Calu3 (cell line): ENCODE measurements at regions not wholly inside any gene's neighbourhood (a gene's known extent, or its start where the extent isn't known, plus 50 kb on each side); places are given as distances from the start of the nearest gene placed in this dataset.
"Not testable (repeated sequence)": the region's sequence is repeated elsewhere in the genome, so short reads cannot be mapped to it uniquely, and the experiment has no call there.

Source experiments
- BruUV-seq: library from RNA; stranded (reverse); fragments of 400-500 nt; replicated peaks from 2 replicates; lab custom pipeline; 2021; lab: Mats Ljungman, UMichigan
- CTCF ChIA-PET: fragments of 300-600 bp; sonication (Branson Sonifier 250); formaldehyde crosslinking; loops from one replicate; lab custom pipeline; 2022; ENCODE audit warnings: antibody characterized with exemption; lab: Charles Lee
- DNase-seq: peaks from one replicate; pipeline ENCODE4 v3.0.0; 2022
- H3K27ac Mint-ChIP-seq: one replicate; pipeline ENCODE4 v1.8.0; 2022; ENCODE audit warnings: mixed read lengths; ENCODE audit not compliant: unreplicated experiment
- H3K27me3 Mint-ChIP-seq: one replicate; pipeline ENCODE4 v1.8.0; 2022; ENCODE audit warnings: mixed read lengths; ENCODE audit not compliant: unreplicated experiment
- H3K36me3 Mint-ChIP-seq: one replicate; pipeline ENCODE4 v1.8.0; 2022; ENCODE audit warnings: mild to moderate bottlenecking, moderate library complexity, mixed read lengths; ENCODE audit not compliant: insufficient read depth, unreplicated experiment
- H3K4me1 Mint-ChIP-seq: one replicate; pipeline ENCODE4 v1.8.0; 2022; ENCODE audit warnings: mild to moderate bottlenecking, low read depth, mixed read lengths; ENCODE audit not compliant: unreplicated experiment
- H3K4me3 Mint-ChIP-seq: one replicate; pipeline ENCODE4 v1.8.0; 2022; ENCODE audit warnings: mild to moderate bottlenecking, low read depth, moderate library complexity, mixed read lengths; ENCODE audit not compliant: unreplicated experiment
- H3K9me3 Mint-ChIP-seq: one replicate; pipeline ENCODE4 v1.8.0; 2022; ENCODE audit warnings: low read depth, mixed read lengths; ENCODE audit not compliant: unreplicated experiment
- intact Hi-C: fragments of 100-400 bp; cut with micrococcal nuclease; formaldehyde crosslinking; loops from one replicate; pipeline ENCODE4 v1.10.0; 2022; ENCODE audit not compliant: unreplicated experiment
- TF ChIP-seq, protein P1 (sequence below): fragments of 200-600 bp; IDR thresholded peaks from one replicate; pipeline ENCODE4 v1.8.0; 2022; ENCODE audit warnings: antibody characterized with exemption; ENCODE audit not compliant: unreplicated experiment

DNA sequence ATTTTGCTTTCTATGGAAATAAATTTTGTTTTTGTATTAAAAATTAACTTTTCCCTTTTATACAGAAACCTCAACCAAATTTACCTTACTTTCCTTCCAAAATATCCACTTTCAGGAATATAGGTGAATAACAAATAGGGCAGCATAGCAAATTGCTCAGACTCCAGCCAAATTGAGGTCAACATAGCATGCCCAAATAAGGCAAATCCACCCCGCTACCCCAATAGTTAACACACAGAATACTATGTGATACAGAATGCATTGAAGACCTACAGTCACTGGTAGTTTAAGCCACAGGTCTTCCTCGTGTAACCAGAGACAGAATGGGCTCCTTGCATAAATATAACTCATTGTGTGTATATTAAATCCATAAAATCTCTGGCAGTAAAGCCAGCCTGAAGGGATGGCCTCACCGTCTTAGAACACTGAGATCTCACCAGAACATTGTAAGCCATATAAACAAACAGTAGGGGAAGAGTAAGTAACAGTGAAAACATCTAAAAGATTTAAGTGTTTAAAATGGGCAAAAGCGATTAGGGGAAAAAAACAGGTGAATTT lies 72.2 kb downstream of the PMAIP1 start:
- Mint-ChIP-seq H3K9me3 (no peaks in the 10 kb centered on the region), H3K27me3 (no peaks in the 10 kb centered on the region), H3K27ac (no peak overlapping the region), H3K4me3 (no peak overlapping the region), H3K36me3 (no peaks in the 10 kb centered on the region), H3K4me1 (no peaks in the 10 kb centered on the region)
- CTCF ChIA-PET = no interaction called here
- BruUV-seq = no TSS peak
- intact Hi-C loops = no loop called here
- TF ChIP-seq, protein P1, sequence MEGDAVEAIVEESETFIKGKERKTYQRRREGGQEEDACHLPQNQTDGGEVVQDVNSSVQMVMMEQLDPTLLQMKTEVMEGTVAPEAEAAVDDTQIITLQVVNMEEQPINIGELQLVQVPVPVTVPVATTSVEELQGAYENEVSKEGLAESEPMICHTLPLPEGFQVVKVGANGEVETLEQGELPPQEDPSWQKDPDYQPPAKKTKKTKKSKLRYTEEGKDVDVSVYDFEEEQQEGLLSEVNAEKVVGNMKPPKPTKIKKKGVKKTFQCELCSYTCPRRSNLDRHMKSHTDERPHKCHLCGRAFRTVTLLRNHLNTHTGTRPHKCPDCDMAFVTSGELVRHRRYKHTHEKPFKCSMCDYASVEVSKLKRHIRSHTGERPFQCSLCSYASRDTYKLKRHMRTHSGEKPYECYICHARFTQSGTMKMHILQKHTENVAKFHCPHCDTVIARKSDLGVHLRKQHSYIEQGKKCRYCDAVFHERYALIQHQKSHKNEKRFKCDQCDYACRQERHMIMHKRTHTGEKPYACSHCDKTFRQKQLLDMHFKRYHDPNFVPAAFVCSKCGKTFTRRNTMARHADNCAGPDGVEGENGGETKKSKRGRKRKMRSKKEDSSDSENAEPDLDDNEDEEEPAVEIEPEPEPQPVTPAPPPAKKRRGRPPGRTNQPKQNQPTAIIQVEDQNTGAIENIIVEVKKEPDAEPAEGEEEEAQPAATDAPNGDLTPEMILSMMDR = no peak
- no peak for DNase-seq

DNA sequence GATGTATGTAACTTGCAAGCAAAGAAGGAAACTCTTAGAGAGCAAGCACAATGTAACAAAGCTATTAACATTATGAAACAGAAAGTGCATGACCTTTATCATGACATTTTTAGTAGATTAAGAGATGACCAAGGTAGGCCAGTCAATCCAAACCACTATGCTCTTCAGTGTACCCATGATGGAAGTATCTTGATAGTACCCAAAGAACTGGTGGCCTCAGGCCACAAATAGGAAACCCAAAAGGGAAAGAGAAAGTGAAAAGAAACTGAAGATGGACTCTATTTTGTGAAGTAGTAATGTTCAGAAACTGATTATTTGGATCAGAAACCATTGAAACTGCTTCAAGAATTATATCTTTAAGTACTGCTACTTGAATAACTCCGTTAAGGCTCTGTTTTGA lies 71.3 kb downstream of the PMAIP1 start:
- H3K36me3 Mint-ChIP-seq, CTCF ChIA-PET, H3K27ac Mint-ChIP-seq, H3K27me3 Mint-ChIP-seq, intact Hi-C loops, BruUV-seq, H3K9me3 Mint-ChIP-seq, DNase-seq, H3K4me3 Mint-ChIP-seq, H3K4me1 Mint-ChIP-seq: not testable (repeated sequence)

DNA sequence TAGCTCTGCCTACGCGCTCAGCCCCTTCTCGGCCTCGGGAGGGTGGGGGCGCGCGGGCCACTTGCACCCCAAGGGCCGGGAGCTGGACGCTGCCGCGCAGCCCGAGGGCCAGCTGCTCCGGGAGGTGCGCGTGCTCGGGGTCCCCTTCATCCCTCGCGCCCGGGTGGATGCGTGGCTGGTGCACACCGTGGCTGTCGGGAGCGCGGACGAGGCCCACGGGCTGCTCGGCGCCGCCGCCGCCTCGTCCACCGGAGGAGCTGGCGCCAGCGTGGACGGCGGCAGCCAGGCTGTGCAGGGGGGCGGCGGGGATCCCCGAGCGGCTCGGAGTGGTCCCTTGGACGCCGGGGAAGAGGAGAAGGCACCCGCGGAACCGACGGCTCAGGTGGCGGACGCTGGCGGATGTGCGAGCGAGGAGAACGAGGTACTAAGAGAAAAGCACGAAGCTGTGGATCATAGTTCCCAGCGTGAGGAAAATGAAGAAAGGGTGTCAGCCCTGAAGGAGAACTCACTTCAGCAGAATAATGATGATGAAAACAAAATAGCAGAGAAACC lies 69.8 kb downstream of the PMAIP1 start:
- H3K27me3 Mint-ChIP-seq, intact Hi-C loops, CTCF ChIA-PET: not testable (repeated sequence)

DNA sequence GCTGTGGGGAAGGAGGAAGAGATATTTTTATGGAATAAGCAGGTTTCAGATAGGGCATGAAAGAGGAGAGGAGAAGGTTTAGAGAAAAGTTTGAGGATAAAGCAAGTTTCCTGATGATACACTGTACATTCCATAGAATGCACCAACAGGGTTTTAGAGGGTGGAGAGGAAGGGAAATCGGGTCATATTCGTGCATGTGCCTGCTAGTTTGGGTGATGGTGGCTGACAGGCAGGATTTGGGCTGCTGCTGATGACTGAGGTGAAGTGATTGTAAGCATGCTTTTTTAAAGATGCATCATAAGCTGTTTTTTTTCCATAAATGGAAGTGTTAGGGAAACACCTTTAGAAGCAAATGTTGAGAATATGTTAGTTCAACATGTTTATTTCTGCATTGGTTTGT lies 68.8 kb downstream of the PMAIP1 start:
- intact Hi-C loops = no loop called here
- Mint-ChIP-seq H3K27me3 (no peaks in the 10 kb centered on the region), H3K36me3 (no peaks in the 10 kb centered on the region), H3K27ac (no peak overlapping the region), H3K4me3 (no peak overlapping the region), H3K4me1 (no peaks in the 10 kb centered on the region), H3K9me3 (no peaks in the 10 kb centered on the region)
- TF ChIP-seq, protein P1 = no peak
- CTCF ChIA-PET = no interaction called here
- no peak for DNase-seq
- no TSS peak for BruUV-seq

More for the DNA sequence above, 69.8 kb downstream of the PMAIP1 start:
- H3K36me3 Mint-ChIP-seq, H3K9me3 Mint-ChIP-seq, H3K4me1 Mint-ChIP-seq, H3K27ac Mint-ChIP-seq, DNase-seq, BruUV-seq, H3K4me3 Mint-ChIP-seq: not testable (repeated sequence)

DNA sequence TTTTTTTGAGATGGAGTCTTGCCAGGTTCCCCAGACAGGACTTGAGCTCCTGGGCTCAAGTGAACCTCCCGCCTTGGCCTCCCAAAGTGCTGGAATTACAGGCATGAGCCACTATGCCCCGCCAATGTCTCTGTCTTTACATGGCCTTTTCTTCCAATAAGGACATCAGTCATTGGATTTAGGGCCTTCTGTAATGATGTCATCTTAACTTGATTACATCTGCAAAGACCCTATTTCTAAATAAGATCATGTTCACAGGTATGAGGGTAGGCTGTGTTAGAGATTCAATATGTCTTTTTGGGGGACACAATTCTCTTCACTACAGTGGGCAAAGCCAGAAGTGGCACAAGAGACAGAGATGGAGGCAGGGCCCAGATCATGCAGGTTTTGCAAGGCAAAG lies 68.1 kb downstream of the PMAIP1 start:
- CTCF ChIA-PET = no interaction called here

More for the DNA sequence above, 68.1 kb downstream of the PMAIP1 start:
- no peak overlapping the region for H3K27ac Mint-ChIP-seq
- intact Hi-C loops = no loop called here
- BruUV-seq = no TSS peak
- no peak for DNase-seq
- no peaks in the 10 kb centered on the region for H3K36me3 Mint-ChIP-seq
- no peaks in the 10 kb centered on the region for H3K9me3 Mint-ChIP-seq
- TF ChIP-seq, protein P1 = no peak
- no peaks in the 10 kb centered on the region for H3K4me1 Mint-ChIP-seq
- H3K4me3 Mint-ChIP-seq = no peak overlapping the region
- no peaks in the 10 kb centered on the region for H3K27me3 Mint-ChIP-seq
